Heart left ventricle (tissue), 16 donors: ENCODE measurements at regions not wholly inside any gene's neighbourhood (a gene's known extent, or its start where the extent isn't known, plus 50 kb on each side); places are given as distances from the start of the nearest gene placed in this dataset.

Source experiments
- ATAC-seq, 4 donors: fragments of 200-7000 bp; cut with Tn5 transposase; one replicate each; pipeline ENCODE4 v1.9.1; 2020 to 2022; ENCODE audit warnings: moderate library complexity in 4 of 4, mild to moderate bottlenecking in 3 of 4, moderate number of reproducible peaks in 1 of 4
- DNase-seq, 5 donors: peaks; one replicate each; pipeline ENCODE4 v3.0.0-alpha.2; 2020
- H3K27ac ChIP-seq, 12 donors: fragments of 200-600 bp; sonication (generic) in 4 of 12; one replicate each; pipeline versions ENCODE4 v1.5.0 to v1.8.0; 2016 to 2022; ENCODE audit warnings: mild to moderate bottlenecking in 2 of 12
- H3K27me3 ChIP-seq, 9 donors: fragments of 200-600 bp; sonication (generic) in 2 of 9; one replicate each; pipeline versions ENCODE4 v1.5.1 to v1.8.0; 2016 to 2022; ENCODE audit warnings: mild to moderate bottlenecking in 3 of 9
- H3K36me3 ChIP-seq, 9 donors: fragments of 200-600 bp; sonication (generic) in 2 of 9; one replicate each; pipeline versions ENCODE4 v1.5.0 to v1.8.0; 2018 to 2022; ENCODE audit warnings: mild to moderate bottlenecking in 2 of 9
- H3K4me1 ChIP-seq, 12 donors: fragments of 200-600 bp; sonication (generic) in 4 of 12; one replicate each; pipeline versions ENCODE4 v1.5.0 to v1.8.0; 2016 to 2022; ENCODE audit warnings: mild to moderate bottlenecking in 3 of 12
- H3K4me3 ChIP-seq, 12 donors: fragments of 200-600 bp; sonication (generic) in 4 of 12; one replicate each; pipeline versions ENCODE4 v1.5.0 to v1.8.0; 2017 to 2022; ENCODE audit warnings: mild to moderate bottlenecking in 9 of 12, moderate library complexity in 4 of 12
- H3K9me3 ChIP-seq, 12 donors: fragments of 200-600 bp; sonication (generic) in 4 of 12; one replicate each; pipeline versions ENCODE4 v1.5.0 to v1.8.0; 2016 to 2022; ENCODE audit warnings: mild to moderate bottlenecking in 1 of 12
- POLR2A ChIP-seq, 2 donors: fragments of 450-650 bp; IDR thresholded peaks; one replicate each; pipeline ENCODE4 v1.6.1; 2017; ENCODE audit warnings: antibody characterized with exemption in 2 of 2, mild to moderate bottlenecking in 2 of 2, moderate library complexity in 2 of 2
- WGBS, 4 donors: extraction: QIAGEN DNeasy Blood & Tissue Kit in 2 of 4; methylation state at CpG; one replicate each; pipeline versions ENCODE4 v1.1.5 to v1.1.7; 2013 to 2018; 5-methylcytosine and 5-hydroxymethylcytosine counted together
- intact Hi-C, 10 donors: fragments of 100-400 bp; cut with DNase I; formaldehyde crosslinking; loops; one replicate each; pipeline versions ENCODE4 v1.11.1 to v1.14.2; 2022
- TF ChIP-seq, protein P1 (sequence below), 12 donors: fragments of 200-600 bp; sonication (generic) in 4 of 12; IDR thresholded peaks; one replicate each; pipeline versions ENCODE4 v1.5.0 to v1.8.0; 2018 to 2022; ENCODE audit warnings: antibody characterized with exemption in 12 of 12, mild to moderate bottlenecking in 5 of 12
- donor health status: ischemic (EF 13 %, LVEDD 7.1; RV severe dilation, severe dysfunction).
- donor health status: healthy with polysubstance abuse.
- donor health status: DM: no; HTN: yes; CAD: no.
- donor health status: DM: no; HTN: no; CAD: no.
- donor health status: ischemic (EF 25% LVEDD 6.9; RV normal size, moderate dysfunction).
- donor health status: ischemic (EF 25% LVEDD 5.7; RV mildly dilated, moderate dysfunction).
- donor health status: healthy.
- donor health status: DM: yes; HTN: yes; CAD: no.
- donor health status: ischemic (EF 35%, LVEDD 5.7; RV mildly dilated, moderate dysfunction).
- donor health status: nonischemic (EF 11% LVEDD 7.7; RV severe dilation, severe dysfunction).
- donor health status: DM: yes; HTN: yes; CAD: no.
- donor health status: PGD.
- donor health status: ischemic (EF 29% LVEDD 5.4; RV normal size, mild dysfunction).
- donor health status: nonischemic (EF 23%, LVEDD 6.1; RV moderate dilation, normal function).

DNA sequence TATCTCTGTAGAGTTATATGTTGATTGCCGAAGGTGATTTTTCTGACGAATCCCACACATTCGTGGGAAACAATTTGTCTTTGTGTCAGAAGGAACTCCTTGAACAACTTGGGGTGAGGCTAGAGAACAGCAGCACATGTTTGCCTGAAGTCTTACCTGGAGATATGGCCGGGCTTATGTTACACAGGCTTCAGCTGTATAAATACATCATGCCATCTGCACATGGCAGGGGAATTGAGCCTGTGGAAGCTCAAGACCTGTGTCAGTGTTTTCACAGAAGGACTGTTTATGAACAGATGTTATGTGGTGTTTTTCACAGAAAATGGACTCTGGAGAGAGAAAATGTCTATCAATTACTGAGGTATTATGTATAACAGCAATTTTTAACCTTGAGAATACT, 203.6 kb upstream of the MDFIC2 start:
- DNase-seq (no peak), ATAC-seq (no peak)
- no peak for TF ChIP-seq POLR2A (IDR thresholded peaks at IDR 0.05)
- TF ChIP-seq, protein P1, sequence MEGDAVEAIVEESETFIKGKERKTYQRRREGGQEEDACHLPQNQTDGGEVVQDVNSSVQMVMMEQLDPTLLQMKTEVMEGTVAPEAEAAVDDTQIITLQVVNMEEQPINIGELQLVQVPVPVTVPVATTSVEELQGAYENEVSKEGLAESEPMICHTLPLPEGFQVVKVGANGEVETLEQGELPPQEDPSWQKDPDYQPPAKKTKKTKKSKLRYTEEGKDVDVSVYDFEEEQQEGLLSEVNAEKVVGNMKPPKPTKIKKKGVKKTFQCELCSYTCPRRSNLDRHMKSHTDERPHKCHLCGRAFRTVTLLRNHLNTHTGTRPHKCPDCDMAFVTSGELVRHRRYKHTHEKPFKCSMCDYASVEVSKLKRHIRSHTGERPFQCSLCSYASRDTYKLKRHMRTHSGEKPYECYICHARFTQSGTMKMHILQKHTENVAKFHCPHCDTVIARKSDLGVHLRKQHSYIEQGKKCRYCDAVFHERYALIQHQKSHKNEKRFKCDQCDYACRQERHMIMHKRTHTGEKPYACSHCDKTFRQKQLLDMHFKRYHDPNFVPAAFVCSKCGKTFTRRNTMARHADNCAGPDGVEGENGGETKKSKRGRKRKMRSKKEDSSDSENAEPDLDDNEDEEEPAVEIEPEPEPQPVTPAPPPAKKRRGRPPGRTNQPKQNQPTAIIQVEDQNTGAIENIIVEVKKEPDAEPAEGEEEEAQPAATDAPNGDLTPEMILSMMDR (IDR thresholded peaks at IDR 0.05): no peak
- Histone ChIP-seq H3K9me3 (no peaks in the 10 kb centered on the region), H3K36me3 (no peaks in the 10 kb centered on the region), H3K27me3 (peaks cover 0 to 5% (median 0%) of the 10 kb centered on the region in 9 donors), H3K27ac (no peak overlapping the region), H3K4me3 (no peak overlapping the region), H3K4me1 (peaks cover 0 to 5% (median 0%) of the 10 kb centered on the region in 12 donors)
- WGBS, 4 donors: 79 to 84% (median 80%) methylated on average over 4 of the region's 4 CpGs
- intact Hi-C loops: no loop called here

DNA sequence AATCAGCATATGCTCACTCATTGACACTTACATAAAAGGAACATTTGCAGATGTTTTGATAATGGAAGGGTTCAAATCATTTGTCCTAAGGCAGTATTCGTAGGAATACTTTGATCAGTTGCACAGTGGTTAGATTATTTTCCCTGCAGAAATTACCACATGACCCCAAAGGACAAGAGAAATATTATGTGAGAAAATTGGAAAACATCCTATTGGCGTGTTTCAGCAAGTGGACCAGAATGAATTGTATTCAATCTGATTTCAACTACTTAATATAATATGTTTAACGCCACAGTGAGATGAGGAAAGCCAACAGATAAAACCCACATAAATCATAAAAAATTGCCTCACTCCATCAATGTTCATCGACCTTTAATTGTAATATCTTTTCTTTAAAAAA, 195.0 kb upstream of the MDFIC2 start:
- Histone ChIP-seq H3K9me3 (no peaks in the 10 kb centered on the region), H3K27ac (no peak overlapping the region), H3K4me1 (no peaks in the 10 kb centered on the region), H3K27me3 (peaks cover 0 to 22% (median 0%) of the 10 kb centered on the region in 9 donors), H3K36me3 (no peaks in the 10 kb centered on the region), H3K4me3 (no peak overlapping the region)
- ATAC-seq (no peak), DNase-seq (no peak)
- TF ChIP-seq, protein P1 (IDR thresholded peaks at IDR 0.05): no peak
- 72 to 82% (median 76%) methylated on average over 4 of the region's 4 CpGs for WGBS, 4 donors
- intact Hi-C loops: no loop called here

DNA sequence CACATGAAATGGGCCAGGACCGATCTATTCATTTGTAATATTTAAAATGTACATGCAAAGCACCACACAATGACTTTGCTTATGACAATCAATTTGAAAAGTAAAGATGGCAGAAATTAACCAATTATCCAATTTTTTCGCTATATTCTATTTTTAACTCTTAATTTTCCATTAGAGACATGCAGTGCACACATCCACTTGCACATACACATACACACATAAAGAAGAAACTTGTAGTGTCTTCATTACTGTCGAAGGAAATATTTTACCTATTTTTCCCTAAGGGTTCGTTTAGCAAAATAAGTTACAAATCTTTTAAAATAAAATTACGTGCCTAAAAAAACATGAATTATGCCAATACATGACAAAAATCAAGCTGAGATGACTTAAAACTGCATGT, 194.3 kb upstream of the MDFIC2 start:
- no peak for ATAC-seq
- H3K4me1 ChIP-seq: no peaks in the 10 kb centered on the region
- H3K27ac ChIP-seq: no peak overlapping the region
- no peak for DNase-seq
- H3K36me3 ChIP-seq: no peaks in the 10 kb centered on the region
- WGBS, 4 donors: 81 to 86% (median 83%) methylated on average over 5 of the region's 5 CpGs
- H3K27me3 ChIP-seq: peaks cover 0 to 22% (median 0%) of the 10 kb centered on the region in 9 donors
- no peak for TF ChIP-seq POLR2A (IDR thresholded peaks at IDR 0.05)
- TF ChIP-seq, protein P1 (IDR thresholded peaks at IDR 0.05): no peak
- H3K9me3 ChIP-seq: no peaks in the 10 kb centered on the region
- H3K4me3 ChIP-seq: no peak overlapping the region
- intact Hi-C loops: no loop called here

DNA sequence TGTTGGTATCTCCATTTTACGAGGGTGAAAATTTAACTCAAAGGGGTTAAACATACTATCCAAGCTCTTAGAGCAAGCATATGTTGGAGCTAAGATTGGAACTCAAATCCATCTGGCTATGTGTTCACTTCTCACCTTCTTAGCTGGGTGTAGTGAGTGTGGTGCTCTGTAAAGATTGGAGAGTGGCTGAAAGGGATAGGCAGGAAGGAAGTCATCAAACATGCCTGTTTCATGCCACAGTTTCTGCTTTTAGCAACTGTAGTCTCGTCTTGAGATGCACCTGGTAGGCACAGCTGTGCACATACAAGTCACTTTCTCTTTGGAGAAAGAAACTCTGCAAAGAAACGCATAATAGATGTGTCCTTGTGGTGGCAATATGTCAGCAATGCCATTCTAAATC, 189.1 kb upstream of the MDFIC2 start:
- WGBS, 4 donors: 60 to 71% (median 68%) methylated on average over 3 of the region's 3 CpGs
- no peak for ATAC-seq

More for the DNA sequence above, 189.1 kb upstream of the MDFIC2 start:
- Histone ChIP-seq H3K27me3 (peaks cover 0 to 4% (median 0%) of the 10 kb centered on the region in 9 donors), H3K27ac (no peak overlapping the region), H3K36me3 (no peaks in the 10 kb centered on the region), H3K4me1 (no peaks in the 10 kb centered on the region), H3K9me3 (no peaks in the 10 kb centered on the region), H3K4me3 (no peak overlapping the region)
- TF ChIP-seq, protein P1 (IDR thresholded peaks at IDR 0.05): no peak
- no peak for TF ChIP-seq POLR2A (IDR thresholded peaks at IDR 0.05)
- intact Hi-C loops: no loop called here
- DNase-seq: no peak
